ENCODE measurements at regions not wholly inside any gene's neighbourhood (a gene's known extent, or its start where the extent isn't known, plus 50 kb on each side); places are given as distances from the start of the nearest gene placed in this dataset.

DNA sequence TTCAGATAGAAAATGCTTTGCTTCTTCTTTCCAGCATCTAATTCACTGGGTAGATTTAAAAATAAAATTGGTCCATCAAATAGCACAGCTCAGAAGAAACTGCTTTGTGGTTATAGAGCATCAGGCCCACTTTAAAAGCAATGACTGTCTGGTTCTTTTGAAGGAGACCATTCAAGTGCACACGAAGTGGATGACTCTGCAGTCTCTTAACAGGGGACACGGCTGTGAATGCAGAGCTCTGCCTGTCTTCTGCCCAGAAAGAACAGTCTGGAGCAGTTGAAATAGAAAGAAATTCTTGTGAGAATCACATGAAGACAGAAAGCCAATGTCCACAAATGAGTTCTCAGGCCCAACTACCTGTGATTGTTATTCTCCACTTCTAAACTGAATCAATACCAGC lies 138.7 kb upstream of the PLEKHA5 start:
- intact Hi-C loops (cut with DNase I) = no loop called here
- WGBS = 63% methylated on average over 2 of the region's 2 CpGs

DNA sequence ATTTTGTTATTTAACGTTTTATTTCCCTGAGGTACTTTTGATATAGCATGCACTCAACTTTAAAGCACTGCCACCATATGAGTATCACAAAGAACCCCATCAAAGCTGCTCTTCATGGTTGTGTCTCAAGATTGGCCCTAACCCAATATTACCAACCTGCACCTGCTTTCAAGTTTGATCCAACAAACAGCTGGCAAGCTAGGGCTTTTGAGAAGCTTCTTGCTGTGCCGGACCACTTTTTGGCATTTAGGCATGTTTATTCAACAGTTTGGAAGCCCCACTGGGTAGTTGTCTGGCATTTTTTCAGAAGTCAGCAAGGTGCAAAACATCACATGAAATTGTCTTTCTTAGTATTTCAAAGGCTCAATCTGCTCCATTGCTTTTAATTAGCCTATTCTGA lies 137.2 kb upstream of the PLEKHA5 start:
- 83% methylated on average over 2 of the region's 2 CpGs for WGBS

More for the DNA sequence above, 138.7 kb upstream of the PLEKHA5 start:
- no peak for DNase-seq (ENCODE audit: extremely low spot score)
- H3K4me1 ChIP-seq = peaks cover 3 to 18% (median 10%) of the 10 kb centered on the region in 4 donors
- no peaks in the 10 kb centered on the region for H3K36me3 ChIP-seq
- H3K9me3 ChIP-seq = no peaks in the 10 kb centered on the region
- H3K27ac ChIP-seq (replicated peaks in 1 of 4) = peak overlapping the region in 1 of 4 donors; percentile 19
- no peak for TF ChIP-seq EP300 (IDR thresholded peaks at IDR 0.05)
- TF ChIP-seq, protein P1, sequence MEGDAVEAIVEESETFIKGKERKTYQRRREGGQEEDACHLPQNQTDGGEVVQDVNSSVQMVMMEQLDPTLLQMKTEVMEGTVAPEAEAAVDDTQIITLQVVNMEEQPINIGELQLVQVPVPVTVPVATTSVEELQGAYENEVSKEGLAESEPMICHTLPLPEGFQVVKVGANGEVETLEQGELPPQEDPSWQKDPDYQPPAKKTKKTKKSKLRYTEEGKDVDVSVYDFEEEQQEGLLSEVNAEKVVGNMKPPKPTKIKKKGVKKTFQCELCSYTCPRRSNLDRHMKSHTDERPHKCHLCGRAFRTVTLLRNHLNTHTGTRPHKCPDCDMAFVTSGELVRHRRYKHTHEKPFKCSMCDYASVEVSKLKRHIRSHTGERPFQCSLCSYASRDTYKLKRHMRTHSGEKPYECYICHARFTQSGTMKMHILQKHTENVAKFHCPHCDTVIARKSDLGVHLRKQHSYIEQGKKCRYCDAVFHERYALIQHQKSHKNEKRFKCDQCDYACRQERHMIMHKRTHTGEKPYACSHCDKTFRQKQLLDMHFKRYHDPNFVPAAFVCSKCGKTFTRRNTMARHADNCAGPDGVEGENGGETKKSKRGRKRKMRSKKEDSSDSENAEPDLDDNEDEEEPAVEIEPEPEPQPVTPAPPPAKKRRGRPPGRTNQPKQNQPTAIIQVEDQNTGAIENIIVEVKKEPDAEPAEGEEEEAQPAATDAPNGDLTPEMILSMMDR (IDR thresholded peaks at IDR 0.05) = no peak
- TF ChIP-seq POLR2A (IDR thresholded peaks at IDR 0.05; ENCODE audit: low read depth) = no peak
- TF ChIP-seq POLR2AphosphoS5 (IDR thresholded peaks at IDR 0.05) = no peak
- H3K4me3 ChIP-seq = no peak overlapping the region
- H3K27me3 ChIP-seq = no peaks in the 10 kb centered on the region

DNA sequence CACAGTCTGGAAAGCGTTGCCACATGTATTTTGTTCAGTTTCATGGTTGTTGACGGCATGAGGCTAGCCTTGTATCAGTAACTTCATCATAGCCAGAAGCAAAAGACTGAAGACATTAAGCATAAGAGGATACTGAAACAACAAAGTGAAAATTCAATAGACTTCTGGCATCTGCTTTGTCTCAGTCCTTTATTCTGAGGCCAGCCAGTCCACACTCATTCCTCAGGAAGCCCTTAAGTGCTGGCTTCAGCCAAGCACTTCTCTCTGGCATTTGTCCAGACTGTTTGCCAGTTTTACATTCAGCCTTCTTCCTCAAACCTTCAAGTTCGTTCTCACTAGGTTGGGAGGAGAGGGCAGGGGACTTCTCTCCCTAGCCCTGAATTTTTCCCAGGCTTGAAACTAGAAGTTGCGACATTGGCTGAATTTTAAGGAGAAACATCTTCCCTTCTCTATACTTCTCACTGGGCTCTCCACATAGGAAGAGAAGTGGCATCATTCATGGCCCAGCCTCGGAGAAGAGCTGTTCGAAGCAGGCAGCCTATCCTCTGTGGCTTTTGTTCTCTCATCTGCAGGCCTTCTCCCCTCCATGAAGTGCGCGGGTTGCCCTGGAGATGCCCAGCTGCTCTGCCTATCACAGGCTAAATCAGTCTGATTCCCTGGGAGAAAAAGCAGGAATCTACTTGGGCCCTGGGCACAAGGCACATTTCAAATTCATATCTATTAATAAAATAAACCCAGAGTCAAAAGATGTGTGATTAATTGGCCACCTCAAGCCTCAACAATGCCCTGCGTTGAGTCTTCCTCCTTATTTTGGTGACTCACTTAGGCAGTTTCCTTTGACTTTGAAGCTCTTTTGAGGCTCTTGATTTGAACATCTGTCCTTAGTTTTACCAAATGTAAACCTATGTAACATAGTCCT lies 130.9 kb upstream of the PLEKHA5 start:
- intact Hi-C loops (cut with DNase I) = no loop called here
- DNase-seq (ENCODE audit: extremely low spot score) = no peak
- WGBS = 63% methylated on average over 9 of the region's 9 CpGs
- Histone ChIP-seq H3K4me1 (peaks cover 0 to 22% (median 13%) of the 10 kb centered on the region in 4 donors), H3K9me3 (no peaks in the 10 kb centered on the region), H3K27ac (replicated peaks in 1 of 4) (peak overlapping the region; percentile 61 to 69 (median 65)), H3K36me3 (no peaks in the 10 kb centered on the region), H3K4me3 (no peak overlapping the region), H3K27me3 (no peaks in the 10 kb centered on the region)
- TF ChIP-seq, protein P1 (IDR thresholded peaks at IDR 0.05) = no peak
- TF ChIP-seq POLR2AphosphoS5 (IDR thresholded peaks at IDR 0.05) (peak in 1 of 2 donors; percentile 27), POLR2A (IDR thresholded peaks at IDR 0.05; ENCODE audit: low read depth) (no peak), EP300 (IDR thresholded peaks at IDR 0.05) (no peak)

More for the DNA sequence above, 137.2 kb upstream of the PLEKHA5 start:
- H3K27ac ChIP-seq (replicated peaks in 1 of 4) = no peak overlapping the region
- H3K4me3 ChIP-seq = no peak overlapping the region
- no peak for DNase-seq (ENCODE audit: extremely low spot score)
- intact Hi-C loops (cut with DNase I) = no loop called here
- peaks cover 3 to 18% (median 10%) of the 10 kb centered on the region in 4 donors for H3K4me1 ChIP-seq
- TF ChIP-seq, protein P1 (IDR thresholded peaks at IDR 0.05) = no peak
- no peak for TF ChIP-seq POLR2AphosphoS5 (IDR thresholded peaks at IDR 0.05)
- H3K9me3 ChIP-seq = no peaks in the 10 kb centered on the region
- no peaks in the 10 kb centered on the region for H3K36me3 ChIP-seq
- H3K27me3 ChIP-seq = no peaks in the 10 kb centered on the region

DNA sequence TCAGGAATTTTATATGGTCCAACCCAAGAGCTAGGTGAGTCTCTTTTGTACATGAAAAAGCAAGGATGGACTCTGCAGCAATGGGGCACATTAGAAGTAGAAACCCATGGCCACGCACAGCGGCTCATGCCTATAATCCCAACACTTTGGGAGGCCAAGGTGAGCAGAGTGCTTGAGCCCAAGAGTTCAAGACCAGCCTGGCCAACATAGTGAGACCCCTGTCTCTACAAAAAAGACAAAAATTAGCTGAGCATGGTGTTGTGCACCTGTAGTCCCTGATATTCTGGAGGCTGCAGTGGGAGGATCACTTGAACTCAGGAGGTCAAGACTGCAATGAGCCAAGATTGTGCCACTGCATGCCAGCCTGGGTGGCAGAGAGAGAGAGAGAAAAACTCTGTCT lies 128.7 kb upstream of the PLEKHA5 start:
- intact Hi-C loops (cut with DNase I) = no loop called here
- Histone ChIP-seq H3K27ac (replicated peaks in 1 of 4) (no peak overlapping the region), H3K4me3 (no peak overlapping the region), H3K9me3 (no peaks in the 10 kb centered on the region), H3K36me3 (no peaks in the 10 kb centered on the region), H3K27me3 (no peaks in the 10 kb centered on the region), H3K4me1 (peaks cover 0 to 22% (median 13%) of the 10 kb centered on the region in 4 donors)
- WGBS = 95% methylated on average over 2 of the region's 2 CpGs
- DNase-seq (ENCODE audit: extremely low spot score) = no peak
- TF ChIP-seq POLR2A (IDR thresholded peaks at IDR 0.05; ENCODE audit: low read depth) (no peak), POLR2AphosphoS5 (IDR thresholded peaks at IDR 0.05) (no peak), EP300 (IDR thresholded peaks at IDR 0.05) (no peak)
- TF ChIP-seq, protein P1 (IDR thresholded peaks at IDR 0.05) = no peak
